ENCODE measurements at regions not wholly inside any gene's neighbourhood (a gene's known extent, or its start where the extent isn't known, plus 50 kb on each side); places are given as distances from the start of the nearest gene placed in this dataset.

DNA sequence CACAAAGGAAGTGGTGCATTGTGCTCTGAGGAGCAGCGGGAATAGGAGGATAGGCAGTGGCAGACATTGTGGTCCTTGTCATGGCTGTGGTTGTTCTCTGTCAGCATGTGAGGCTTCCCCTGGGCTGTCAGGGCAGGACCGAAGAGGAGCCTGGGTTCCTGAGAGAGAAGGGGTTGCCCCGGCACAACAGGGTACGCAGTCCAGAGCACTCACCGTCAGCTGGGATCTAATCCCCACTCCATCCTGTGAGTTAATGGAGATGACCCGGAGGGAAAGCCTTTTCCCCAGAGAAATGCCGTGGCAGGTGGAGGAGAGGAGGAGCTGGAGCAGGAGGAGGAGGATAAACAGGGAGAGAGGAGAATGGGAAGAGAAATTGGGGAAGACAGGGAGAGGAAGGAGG lies 396.7 kb upstream of the HS6ST1 start:
- H3K27ac ChIP-seq (ENCODE audit: low read depth in 1 of 2, low read length in 2 of 2): no peak overlapping the region
- DNase-seq (ENCODE audit: low spot score): peak; percentile 21
- no peak for TF ChIP-seq YY1 (IDR thresholded peaks at IDR 0.05)
- WGBS: 83% methylated on average over 7 of the region's 7 CpGs
- H3K36me3 ChIP-seq (ENCODE audit: control insufficient read depth in 4 of 4, insufficient read depth in 3 of 4, low read depth in 1 of 4, low read length in 3 of 4): no peaks in the 10 kb centered on the region
- no peaks in the 10 kb centered on the region for H3K9me3 ChIP-seq (ENCODE audit: control insufficient read depth in 4 of 4, low read length in 3 of 4)
- no peak overlapping the region for H3K4me3 ChIP-seq (ENCODE audit: low read depth in 1 of 3, low read length in 3 of 3)
- no peaks in the 10 kb centered on the region for H3K4me1 ChIP-seq (ENCODE audit: control insufficient read depth in 4 of 4, insufficient read depth in 4 of 4, low read length in 3 of 4)
- H3K27me3 ChIP-seq (ENCODE audit: control insufficient read depth in 4 of 4, insufficient read depth in 4 of 4, low read length in 3 of 4): peaks cover 0 to 9% (median 0%) of the 10 kb centered on the region in 4 donors
- H3K9ac ChIP-seq (ENCODE audit: low read depth in 1 of 2, low read length in 2 of 2): no peak overlapping the region

DNA sequence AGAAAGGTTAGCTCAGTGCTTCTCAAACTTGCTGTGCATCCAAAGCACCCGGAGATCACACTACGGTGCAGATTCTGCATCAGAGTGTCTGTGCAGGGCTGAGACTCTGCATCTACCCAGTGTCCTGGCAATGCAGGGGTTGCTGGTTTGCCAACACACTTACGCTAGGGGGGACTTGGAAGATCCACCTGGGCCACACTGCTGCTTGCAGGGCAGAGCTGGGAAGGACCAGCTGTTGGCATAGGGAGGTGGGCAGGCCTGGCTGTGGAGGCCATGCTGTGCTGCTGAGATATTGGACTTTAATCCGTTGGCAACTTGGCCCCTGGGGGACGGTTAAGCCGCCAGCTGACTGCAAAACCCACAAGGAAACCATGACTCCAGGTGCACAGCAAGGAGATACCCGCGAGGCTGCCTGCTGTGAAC lies 397.6 kb upstream of the HS6ST1 start:
- no peak overlapping the region for H3K27ac ChIP-seq (ENCODE audit: low read depth in 1 of 2, low read length in 2 of 2)
- H3K9ac ChIP-seq (ENCODE audit: low read depth in 1 of 2, low read length in 2 of 2): no peak overlapping the region
- no peak overlapping the region for H3K4me3 ChIP-seq (ENCODE audit: low read depth in 1 of 3, low read length in 3 of 3)
- peaks cover 0 to 9% (median 0%) of the 10 kb centered on the region in 4 donors for H3K27me3 ChIP-seq (ENCODE audit: control insufficient read depth in 4 of 4, insufficient read depth in 4 of 4, low read length in 3 of 4)
- no peaks in the 10 kb centered on the region for H3K4me1 ChIP-seq (ENCODE audit: control insufficient read depth in 4 of 4, insufficient read depth in 4 of 4, low read length in 3 of 4)
- WGBS: 80% methylated on average over 8 of the region's 8 CpGs
- H3K9me3 ChIP-seq (ENCODE audit: control insufficient read depth in 4 of 4, low read length in 3 of 4): no peaks in the 10 kb centered on the region
- TF ChIP-seq NR2F2 (IDR thresholded peaks at IDR 0.05): no peak
- TF ChIP-seq, protein P1, sequence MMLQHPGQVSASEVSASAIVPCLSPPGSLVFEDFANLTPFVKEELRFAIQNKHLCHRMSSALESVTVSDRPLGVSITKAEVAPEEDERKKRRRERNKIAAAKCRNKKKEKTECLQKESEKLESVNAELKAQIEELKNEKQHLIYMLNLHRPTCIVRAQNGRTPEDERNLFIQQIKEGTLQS (IDR thresholded peaks at IDR 0.05): no peak
- no peak for TF ChIP-seq HNF4A (conservative IDR thresholded peaks at IDR 0.05)
- TF ChIP-seq, protein P2, sequence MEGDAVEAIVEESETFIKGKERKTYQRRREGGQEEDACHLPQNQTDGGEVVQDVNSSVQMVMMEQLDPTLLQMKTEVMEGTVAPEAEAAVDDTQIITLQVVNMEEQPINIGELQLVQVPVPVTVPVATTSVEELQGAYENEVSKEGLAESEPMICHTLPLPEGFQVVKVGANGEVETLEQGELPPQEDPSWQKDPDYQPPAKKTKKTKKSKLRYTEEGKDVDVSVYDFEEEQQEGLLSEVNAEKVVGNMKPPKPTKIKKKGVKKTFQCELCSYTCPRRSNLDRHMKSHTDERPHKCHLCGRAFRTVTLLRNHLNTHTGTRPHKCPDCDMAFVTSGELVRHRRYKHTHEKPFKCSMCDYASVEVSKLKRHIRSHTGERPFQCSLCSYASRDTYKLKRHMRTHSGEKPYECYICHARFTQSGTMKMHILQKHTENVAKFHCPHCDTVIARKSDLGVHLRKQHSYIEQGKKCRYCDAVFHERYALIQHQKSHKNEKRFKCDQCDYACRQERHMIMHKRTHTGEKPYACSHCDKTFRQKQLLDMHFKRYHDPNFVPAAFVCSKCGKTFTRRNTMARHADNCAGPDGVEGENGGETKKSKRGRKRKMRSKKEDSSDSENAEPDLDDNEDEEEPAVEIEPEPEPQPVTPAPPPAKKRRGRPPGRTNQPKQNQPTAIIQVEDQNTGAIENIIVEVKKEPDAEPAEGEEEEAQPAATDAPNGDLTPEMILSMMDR (IDR thresholded peaks at IDR 0.05; ENCODE audit: low read depth, low read length, missing input control): no peak
- no peak for TF ChIP-seq JUND (IDR thresholded peaks at IDR 0.05)
- TF ChIP-seq HNF4G (IDR thresholded peaks at IDR 0.05): no peak
- TF ChIP-seq, protein P3, sequence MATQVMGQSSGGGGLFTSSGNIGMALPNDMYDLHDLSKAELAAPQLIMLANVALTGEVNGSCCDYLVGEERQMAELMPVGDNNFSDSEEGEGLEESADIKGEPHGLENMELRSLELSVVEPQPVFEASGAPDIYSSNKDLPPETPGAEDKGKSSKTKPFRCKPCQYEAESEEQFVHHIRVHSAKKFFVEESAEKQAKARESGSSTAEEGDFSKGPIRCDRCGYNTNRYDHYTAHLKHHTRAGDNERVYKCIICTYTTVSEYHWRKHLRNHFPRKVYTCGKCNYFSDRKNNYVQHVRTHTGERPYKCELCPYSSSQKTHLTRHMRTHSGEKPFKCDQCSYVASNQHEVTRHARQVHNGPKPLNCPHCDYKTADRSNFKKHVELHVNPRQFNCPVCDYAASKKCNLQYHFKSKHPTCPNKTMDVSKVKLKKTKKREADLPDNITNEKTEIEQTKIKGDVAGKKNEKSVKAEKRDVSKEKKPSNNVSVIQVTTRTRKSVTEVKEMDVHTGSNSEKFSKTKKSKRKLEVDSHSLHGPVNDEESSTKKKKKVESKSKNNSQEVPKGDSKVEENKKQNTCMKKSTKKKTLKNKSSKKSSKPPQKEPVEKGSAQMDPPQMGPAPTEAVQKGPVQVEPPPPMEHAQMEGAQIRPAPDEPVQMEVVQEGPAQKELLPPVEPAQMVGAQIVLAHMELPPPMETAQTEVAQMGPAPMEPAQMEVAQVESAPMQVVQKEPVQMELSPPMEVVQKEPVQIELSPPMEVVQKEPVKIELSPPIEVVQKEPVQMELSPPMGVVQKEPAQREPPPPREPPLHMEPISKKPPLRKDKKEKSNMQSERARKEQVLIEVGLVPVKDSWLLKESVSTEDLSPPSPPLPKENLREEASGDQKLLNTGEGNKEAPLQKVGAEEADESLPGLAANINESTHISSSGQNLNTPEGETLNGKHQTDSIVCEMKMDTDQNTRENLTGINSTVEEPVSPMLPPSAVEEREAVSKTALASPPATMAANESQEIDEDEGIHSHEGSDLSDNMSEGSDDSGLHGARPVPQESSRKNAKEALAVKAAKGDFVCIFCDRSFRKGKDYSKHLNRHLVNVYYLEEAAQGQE (IDR thresholded peaks at IDR 0.05): no peak
- TF ChIP-seq SP1 (IDR thresholded peaks at IDR 0.05): no peak
- TF ChIP-seq RXRA (IDR thresholded peaks at IDR 0.05): no peak
- no peak for TF ChIP-seq RAD21 (IDR thresholded peaks at IDR 0.05)
- no peak for TF ChIP-seq TAF1 (conservative IDR thresholded peaks at IDR 0.05)
- H3K36me3 ChIP-seq (ENCODE audit: control insufficient read depth in 4 of 4, insufficient read depth in 3 of 4, low read depth in 1 of 4, low read length in 3 of 4): no peaks in the 10 kb centered on the region
- peak; percentile 22 for DNase-seq (ENCODE audit: low spot score)

Data from liver (tissue), 8 donors.